ENCODE measurements at regions not wholly inside any gene's neighbourhood (a gene's known extent, or its start where the extent isn't known, plus 50 kb on each side); places are given as distances from the start of the nearest gene placed in this dataset.

GRCh38 chr15:87312221-87312620, 944.3 kb downstream of the NTRK3 start:
- no peaks in the 10 kb centered on the region for H3K36me3 ChIP-seq
- DNase-seq, result no peak
- H3K4me3 ChIP-seq, result no peak overlapping the region
- no peak for ATAC-seq
- H3K27me3 ChIP-seq, result no peaks in the 10 kb centered on the region
- 54 to 55% methylated on average over 3 of the region's 3 CpGs for WGBS, 2 donors
- intact Hi-C loops (cut with DNase I), result no loop called here
- TF ChIP-seq CTCF (IDR thresholded peaks at IDR 0.05), result no peak
- H3K27ac ChIP-seq, result no peak overlapping the region
- H3K4me1 ChIP-seq, result no peaks in the 10 kb centered on the region
- H3K9me3 ChIP-seq, result no peaks in the 10 kb centered on the region

DNA sequence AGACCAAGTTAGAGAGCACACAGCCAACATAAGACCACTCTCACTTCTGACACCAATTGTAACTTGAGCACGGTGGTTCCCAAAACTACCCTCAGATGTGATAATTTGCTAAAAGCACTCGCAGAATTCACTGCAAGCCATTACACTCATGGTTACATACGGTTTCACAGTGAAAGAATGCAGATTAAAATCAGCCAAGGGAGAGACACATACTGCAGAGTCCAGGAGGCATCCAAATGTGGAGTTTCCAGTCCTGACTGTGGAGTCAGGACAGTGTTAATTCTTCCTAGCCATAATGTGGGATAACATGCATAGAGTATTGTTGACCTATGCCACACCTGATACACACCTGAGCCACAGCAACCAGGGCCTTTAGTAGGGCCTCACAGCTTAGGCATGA, 956.4 kb downstream of the NTRK3 start:
- no peak for TF ChIP-seq CTCF (IDR thresholded peaks at IDR 0.05)
- DNase-seq (no peak), ATAC-seq (no peak)
- Histone ChIP-seq H3K36me3 (no peaks in the 10 kb centered on the region), H3K4me3 (no peak overlapping the region), H3K9me3 (peaks cover 0 to 5% (median 0%) of the 10 kb centered on the region in 11 donors), H3K27ac (no peak overlapping the region), H3K27me3 (no peaks in the 10 kb centered on the region), H3K4me1 (no peaks in the 10 kb centered on the region)
- 64 to 70% methylated on average over 3 of the region's 3 CpGs for WGBS, 2 donors
- intact Hi-C loops (cut with DNase I), result no loop called here

GRCh38 chr15:87294854-87295253, 961.7 kb downstream of the NTRK3 start:
- no peak for TF ChIP-seq CTCF (IDR thresholded peaks at IDR 0.05)
- no peak for ATAC-seq

DNA sequence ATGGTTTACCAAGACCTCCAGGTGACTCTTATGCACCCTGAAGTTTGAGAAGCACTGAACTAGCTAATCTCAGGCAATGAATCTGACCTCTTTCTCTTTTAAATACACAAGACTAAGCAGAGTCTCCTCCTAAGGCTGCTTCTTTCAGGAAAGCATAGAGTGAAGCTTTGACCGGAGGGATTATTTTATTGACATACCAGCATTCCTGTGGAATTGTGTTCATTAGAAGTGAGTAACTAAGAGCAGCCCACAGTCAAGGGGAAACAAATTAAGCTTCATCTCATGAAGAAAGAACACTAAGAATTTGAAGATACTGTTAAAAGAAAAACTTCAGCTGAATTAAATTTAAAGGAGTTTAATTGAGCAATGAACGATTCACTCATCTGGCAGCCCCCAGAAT, 963.5 kb downstream of the NTRK3 start:
- no peak for ATAC-seq
- Histone ChIP-seq H3K4me1 (no peaks in the 10 kb centered on the region), H3K27ac (no peak overlapping the region), H3K4me3 (no peak overlapping the region), H3K36me3 (no peaks in the 10 kb centered on the region), H3K27me3 (no peaks in the 10 kb centered on the region), H3K9me3 (peaks cover 0 to 19% (median 0%) of the 10 kb centered on the region in 11 donors)
- no peak for TF ChIP-seq CTCF (IDR thresholded peaks at IDR 0.05)
- intact Hi-C loops (cut with DNase I), result no loop called here
- DNase-seq, result no peak
- 88 to 91% methylated on average over 2 of the region's 2 CpGs for WGBS, 2 donors

More at GRCh38 chr15:87294854-87295253, 961.7 kb downstream of the NTRK3 start:
- no peak for DNase-seq
- Histone ChIP-seq H3K27me3 (no peaks in the 10 kb centered on the region), H3K4me1 (no peaks in the 10 kb centered on the region), H3K9me3 (peaks cover 0 to 22% (median 0%) of the 10 kb centered on the region in 11 donors), H3K4me3 (no peak overlapping the region), H3K36me3 (no peaks in the 10 kb centered on the region), H3K27ac (no peak overlapping the region)
- intact Hi-C loops (cut with DNase I), result no loop called here

DNA sequence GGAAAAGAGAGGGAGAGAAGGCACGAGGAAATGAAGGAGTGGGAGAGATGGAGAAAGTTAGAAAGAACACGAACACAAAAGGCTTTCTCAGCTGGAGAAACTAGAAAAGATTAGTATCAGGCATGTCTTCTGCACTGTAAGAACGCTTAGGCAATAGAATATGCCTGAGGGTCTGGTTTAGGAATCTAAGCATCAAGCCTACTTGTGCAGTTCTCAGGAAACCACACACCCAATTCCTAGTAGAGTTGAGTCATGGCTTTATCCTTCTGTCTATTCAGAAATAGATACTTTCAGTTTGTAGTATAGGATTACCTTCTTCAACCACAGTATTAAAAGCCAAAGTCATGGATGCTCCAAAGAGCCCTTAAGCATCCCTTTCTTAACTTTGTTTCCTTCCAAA, 969.4 kb downstream of the NTRK3 start:
- Histone ChIP-seq H3K4me3 (no peak overlapping the region), H3K4me1 (no peaks in the 10 kb centered on the region), H3K9me3 (peaks cover 0 to 16% (median 0%) of the 10 kb centered on the region in 11 donors), H3K27me3 (no peaks in the 10 kb centered on the region), H3K27ac (no peak overlapping the region), H3K36me3 (no peaks in the 10 kb centered on the region)
- 37 to 57% methylated on average over 3 of the region's 3 CpGs for WGBS, 2 donors
- TF ChIP-seq CTCF (IDR thresholded peaks at IDR 0.05), result no peak
- DNase-seq, result no peak
- intact Hi-C loops (cut with DNase I), result no loop called here
- no peak for ATAC-seq
